NCI-H1048 (cell line): ENCODE measurements at regions not wholly inside any gene's neighbourhood (a gene's known extent, or its start where the extent isn't known, plus 50 kb on each side); places are given as distances from the start of the nearest gene placed in this dataset.
"Not testable (repeated sequence)": the region's sequence is repeated elsewhere in the genome, so short reads cannot be mapped to it uniquely, and the experiment has no call there.

Experiments used
- DNase-seq: peaks from one replicate; lab custom pipeline; 2025; lab: John Stamatoyannopoulos, UW

DNA sequence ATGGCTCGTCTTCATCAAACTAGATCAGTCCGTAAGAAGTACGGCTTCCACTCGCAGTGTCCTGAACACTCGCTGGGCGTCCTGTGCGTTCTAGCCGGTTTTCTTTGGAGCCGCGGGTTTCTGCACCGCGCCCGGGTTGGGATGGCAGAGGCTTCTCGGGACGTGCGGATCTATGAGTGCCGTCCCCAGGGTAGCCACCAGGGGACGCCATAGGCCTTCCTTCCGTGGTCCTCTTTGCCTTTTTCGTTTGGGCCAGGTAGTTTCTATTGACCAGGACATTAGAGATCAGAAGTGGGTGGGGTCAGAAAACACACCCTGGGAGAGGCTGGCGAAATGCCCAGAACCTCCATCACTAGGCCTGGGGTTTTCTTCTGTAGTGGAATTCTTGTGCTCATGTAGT lies 273.8 kb downstream of the FAM72C start:
- peak; percentile 15 for DNase-seq

DNA sequence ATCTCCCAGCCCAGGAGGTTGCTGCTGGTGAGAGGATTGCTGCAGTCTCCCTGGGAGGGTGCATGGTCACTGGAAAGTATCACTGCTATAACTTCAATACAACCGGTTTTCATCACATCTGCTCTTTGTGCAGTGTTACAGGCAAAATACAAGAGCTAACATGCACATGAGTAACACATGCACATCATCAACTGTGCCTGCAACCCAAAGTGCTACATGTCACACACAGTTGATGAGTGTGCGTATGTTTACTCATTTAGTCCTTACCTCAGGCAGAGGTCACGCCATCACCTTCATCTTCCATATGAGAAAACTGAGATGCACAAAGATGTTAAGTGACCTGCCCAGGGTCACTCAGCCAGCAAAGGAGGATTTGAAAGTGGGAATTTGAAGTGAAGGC lies 277.7 kb downstream of the FAM72C start:
- no peak for DNase-seq

DNA sequence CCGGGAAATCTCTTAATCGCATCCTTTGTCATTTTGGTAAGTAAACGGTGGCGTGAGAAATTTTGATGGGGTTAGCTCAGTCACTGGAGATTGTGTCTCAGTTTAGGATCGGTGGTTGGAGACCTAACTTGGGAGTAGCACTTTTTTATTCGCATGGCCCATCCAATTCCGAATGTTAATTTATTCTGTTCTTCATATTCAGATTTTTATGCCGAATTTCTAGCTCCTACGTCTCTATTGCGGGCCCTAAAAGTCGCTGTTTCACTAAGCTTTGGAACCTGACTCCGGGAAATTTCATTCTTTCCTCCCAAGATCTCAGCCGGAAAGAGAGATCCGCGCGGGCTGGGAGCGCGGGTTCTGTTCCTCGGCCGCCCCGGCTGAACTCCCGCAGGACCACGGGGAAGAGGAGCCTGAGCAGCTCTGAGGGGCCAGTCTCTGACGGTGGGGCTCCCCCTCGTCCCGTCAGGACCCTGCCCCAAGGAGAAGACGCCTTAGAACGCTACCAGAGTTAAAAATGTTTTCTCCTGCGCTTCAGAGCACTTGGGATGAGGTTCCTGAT lies 279.7 kb downstream of the FAM72C start:
- DNase-seq: no peak

DNA sequence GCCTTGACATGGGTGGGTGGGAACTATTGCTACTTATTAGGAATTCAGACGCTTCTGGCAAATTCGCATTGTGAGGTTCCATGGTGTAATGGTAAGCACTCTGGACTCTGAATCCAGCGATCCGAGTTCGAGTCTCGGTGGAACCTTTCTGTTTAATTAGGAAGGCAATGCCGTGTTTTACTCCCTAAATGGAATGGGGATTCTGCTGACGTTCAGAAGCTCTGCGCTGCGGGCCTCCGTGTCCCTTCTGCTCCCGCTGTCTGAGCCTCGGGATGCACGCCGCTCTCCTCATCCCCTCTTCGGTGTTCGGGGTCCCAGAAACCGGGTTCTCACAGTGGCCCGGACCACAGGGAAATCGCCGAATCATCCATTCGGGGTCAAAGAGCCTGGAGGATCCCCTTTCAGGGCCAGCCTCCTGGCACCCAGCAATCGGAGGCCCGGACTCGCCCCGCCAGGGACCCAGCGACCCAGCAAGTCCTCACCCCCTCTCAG lies 280.3 kb downstream of the FAM72C start:
- DNase-seq: no peak

DNA sequence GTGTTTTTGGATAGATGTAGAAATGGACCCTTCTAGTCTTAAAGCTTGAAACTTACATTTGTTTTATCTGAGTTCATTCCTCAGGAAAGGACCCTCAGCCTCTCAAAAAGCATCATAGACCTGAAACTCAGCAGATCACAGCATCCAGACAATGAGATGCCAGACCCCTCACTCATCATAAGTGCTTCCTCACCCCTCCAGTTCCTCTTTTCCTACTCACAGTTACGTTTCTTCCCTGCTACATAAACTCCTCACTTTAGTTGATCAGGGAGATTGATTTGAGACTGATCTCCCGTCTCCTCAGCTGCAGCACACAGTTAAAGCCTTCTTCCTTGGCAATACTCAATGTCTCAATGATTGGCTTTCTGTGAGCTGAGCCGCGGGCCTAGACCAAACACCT lies 282.0 kb downstream of the FAM72C start:
- no peak for DNase-seq

DNA sequence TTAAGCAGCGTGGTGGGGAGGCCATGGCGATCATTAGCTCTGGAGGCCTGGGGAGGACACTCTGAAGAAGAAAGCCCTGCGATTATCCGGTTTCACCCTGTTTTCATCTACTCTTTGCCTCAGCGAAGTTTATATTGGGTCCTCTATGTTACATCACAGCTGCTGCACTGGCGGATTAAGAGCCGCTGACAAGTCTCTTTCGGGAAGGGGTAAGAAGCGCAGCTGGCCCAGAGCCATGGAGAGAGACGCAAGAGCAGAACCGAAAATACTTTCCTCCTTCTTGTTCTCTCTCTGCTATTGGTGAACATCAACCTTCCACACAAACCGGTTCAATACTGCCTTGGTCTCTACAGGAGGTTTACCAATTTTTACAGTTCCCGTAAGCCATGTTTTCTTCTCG lies 291.5 kb downstream of the FAM72C start:
- no peak for DNase-seq

DNA sequence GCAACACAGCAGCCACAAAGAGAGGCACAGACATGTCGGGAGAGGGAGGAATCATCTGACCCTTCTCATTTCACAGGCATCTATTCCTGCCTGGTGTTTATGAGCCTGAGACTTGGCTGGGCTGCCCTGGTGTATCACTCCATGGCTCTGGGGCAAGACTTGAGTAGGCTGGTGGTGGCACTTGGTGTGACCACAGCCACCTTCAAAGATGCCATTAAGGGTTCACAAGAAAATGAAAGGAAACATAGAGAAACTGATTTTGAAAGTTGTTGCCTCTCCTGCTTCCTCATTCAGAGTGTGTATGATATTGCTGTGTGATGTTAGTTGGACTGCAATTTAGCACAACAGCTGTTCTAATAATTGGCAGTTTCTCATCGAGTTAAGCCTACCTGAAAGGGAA lies 298.8 kb downstream of the FAM72C start:
- DNase-seq: no peak

DNA sequence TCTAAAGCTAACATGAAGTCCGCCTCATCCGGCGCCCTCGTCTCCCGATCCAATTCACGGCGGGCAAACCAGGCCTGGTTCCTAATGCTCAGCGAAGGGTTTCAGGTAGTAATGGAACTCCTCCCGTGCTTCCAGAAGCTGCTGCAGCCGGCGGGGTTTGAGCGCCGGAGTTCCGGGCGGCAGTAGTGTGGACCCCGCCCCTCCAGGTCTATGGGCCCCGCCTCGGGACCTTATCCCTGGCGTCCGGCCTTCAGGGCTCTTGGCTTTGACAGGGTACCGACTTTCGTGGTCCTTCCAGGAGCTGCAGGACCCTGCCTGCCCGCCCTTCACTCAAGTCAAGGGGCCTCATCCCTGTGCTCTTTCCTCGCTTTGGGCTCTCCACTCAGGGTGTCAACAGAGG lies 304.1 kb downstream of the FAM72C start:
- no peak for DNase-seq

DNA sequence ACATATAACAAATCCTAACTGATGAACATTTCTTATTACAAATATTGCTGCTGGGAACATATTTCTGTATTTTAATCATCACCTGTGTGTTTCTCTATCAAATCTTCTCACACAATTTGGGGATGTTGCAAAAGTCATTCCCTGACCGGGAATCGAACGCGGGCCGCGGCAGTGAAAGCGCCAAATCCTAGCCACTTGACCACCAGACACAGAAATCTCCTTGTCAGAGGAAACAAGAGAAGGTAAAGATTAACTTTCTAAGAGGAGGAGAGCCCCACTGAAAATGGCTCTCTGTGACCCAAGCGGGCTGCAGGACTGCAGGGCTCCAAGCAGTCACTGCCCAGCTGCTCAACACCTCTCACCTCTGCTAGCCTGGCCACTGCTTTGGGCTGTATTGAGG lies 304.9 kb downstream of the FAM72C start:
- DNase-seq: no peak

DNA sequence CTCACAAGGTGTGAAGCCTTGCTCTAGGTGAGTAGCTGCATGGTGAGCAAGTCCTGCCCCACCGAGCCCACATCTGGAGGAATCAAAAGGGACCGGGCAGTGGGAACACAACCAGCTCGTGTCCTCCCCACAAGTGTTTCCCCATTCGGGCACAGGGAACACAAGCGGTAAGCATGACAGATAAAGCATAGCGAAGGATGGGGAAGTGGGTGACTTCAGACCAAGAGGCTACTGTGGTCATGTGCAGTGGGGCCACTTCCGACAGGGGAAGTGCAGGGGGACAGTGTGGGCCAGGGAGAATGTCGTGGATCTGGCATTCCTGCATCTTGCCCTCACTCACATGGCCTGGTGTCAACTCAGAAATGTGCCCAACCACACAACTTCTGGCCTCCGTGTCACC lies 306.2 kb downstream of the FAM72C start:
- DNase-seq: no peak

DNA sequence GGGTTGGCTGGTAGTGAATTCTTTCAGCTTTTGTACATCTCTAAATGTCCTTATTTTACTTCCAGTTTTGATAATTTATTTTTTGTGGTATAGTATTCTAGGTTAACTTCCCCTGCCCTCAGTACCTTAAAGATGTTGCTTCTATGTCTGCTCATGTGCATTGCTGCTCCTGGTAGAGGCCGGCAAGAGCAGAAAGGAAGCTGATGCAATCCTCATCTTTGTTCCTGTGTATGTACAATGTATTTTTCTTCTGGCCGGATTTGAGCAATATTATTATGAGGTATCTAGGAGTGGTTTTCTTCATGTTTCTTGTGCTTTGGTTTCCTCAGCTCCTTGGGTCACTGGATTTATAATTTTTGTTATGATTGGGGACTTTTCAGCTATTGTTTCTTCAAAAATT lies 308.7 kb downstream of the FAM72C start:
- not testable (repeated sequence) for DNase-seq

DNA sequence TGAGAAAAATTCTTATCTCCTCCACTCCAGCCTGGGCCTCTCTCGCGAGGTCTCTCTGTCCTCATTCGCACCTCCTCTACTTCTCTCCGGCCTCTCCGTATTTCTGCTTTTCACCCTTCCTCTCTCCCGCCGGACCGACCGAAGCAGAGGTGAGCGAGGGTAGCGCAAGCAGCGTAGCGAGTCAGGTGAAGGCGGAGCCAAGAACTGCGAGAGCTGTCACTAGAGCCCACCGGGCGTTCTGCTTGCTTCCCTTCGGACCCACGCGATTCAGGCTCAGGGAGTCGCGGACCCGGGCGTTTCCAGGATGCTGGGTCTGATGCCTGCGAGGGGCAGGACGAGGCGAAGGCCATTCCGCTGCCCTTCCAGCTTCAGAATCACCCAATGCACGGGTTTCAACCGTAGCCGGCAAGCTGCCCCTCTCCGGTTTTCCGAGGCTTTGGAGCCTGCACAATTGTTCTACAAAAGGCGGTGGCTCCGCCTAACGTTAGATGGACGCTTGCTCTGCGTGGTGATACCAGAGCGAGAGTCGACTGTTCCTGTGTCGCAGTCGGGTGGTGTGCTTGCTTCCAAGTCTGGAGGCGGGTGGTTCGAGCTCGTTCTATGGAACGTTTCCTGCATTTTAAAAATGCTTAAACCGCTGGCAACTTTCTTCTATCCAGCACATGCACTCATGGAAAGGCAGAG lies 310.2 kb downstream of the FAM72C start:
- no peak for DNase-seq

DNA sequence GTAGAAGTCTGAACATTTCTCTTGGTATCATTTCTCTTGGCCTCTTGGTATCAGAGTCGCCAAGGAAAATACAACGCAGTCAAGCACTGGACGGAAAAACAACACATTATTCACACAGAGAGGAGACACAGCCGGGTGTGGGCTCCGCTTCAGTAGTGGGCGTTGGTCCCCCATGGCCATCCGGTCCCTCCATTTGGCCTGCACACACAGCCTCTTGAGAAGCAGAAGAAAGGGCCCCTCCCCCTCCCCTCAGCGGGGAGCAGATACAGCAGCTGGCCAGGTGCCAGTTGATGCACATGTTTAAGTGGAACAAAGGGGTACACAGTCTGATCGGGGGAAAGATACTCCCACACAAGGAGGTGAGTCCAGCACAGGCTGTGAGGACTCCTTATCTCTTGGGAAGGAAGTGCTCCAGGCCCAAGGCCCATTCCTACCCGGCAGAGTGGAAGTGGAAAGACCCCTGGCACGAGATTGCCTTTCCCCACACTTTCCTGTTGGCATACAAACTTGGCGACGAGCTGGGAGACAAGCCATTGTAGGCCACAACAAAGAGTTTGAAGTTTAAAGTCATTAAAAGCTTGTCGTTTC lies 311.3 kb downstream of the FAM72C start:
- no peak for DNase-seq

DNA sequence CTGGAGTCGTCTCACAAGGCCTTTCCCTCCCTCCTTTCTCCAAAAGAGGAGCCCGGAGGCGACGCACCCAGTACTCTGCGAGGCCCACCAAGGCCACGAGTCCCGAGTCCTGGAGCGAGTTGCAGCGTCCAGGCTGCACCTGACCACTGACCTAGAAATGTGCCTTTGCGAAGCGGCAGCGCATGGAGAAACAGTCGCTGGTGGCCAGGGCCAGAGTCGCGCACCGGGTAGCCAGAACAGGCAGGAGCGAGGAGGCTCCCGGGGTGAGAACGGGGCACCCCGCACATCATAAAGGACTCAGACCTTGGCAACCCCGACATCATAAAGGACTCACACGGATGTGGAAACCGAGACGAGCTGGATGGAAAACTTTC lies 318.4 kb downstream of the FAM72C start:
- DNase-seq: no peak

DNA sequence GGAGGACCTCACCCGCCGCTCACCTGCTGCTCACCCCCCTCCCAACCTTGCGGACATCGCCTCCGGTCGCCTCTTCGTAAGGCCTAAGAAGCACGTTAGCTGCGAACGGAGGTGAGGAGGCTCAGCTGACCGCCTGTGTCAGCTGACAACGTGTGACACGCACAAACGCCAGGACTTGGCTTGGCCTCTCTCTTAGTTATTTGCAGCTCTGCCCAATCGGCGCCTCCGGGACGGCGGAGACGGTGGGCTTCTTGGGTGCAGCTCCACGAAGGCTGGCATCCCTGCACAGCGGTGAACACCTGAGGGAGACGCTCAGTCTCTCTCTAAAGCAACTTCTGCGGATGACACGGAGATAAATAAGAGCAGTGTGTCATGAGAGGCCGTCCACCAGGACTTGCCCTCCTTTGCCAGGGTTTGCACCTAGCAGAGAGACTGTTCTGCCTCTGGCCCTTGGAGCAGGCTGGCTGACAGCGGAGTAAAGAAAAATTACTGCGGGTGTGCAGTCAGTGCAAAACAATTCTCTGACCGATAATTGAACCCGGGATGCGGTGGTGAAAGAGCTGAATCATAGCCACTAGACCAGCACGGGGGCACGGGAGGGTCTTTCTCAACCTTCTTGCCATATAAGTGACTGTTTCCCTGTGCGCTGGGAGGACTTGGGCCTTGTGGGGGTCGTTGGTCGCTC lies 318.9 kb downstream of the FAM72C start:
- DNase-seq: no peak

DNA sequence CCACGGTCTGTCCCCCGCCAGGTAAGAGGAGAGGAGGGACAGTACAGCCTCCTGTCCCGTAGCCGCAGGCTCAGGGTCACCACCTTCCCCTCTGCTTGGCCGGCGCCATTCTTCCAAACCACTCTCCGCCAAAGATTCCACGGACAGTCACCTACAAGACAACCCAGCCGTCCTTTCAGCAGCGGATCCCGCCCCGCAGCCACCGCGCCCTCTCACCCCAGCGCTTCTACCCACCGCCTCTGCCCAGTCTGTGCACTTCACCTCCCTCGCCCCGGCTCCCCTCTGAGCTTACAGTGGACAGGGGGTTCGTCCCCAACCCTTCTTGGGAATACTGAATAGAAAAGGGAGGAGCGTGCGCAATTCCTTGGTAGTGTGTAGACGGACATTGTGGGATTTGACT lies 319.6 kb downstream of the FAM72C start:
- no peak for DNase-seq

DNA sequence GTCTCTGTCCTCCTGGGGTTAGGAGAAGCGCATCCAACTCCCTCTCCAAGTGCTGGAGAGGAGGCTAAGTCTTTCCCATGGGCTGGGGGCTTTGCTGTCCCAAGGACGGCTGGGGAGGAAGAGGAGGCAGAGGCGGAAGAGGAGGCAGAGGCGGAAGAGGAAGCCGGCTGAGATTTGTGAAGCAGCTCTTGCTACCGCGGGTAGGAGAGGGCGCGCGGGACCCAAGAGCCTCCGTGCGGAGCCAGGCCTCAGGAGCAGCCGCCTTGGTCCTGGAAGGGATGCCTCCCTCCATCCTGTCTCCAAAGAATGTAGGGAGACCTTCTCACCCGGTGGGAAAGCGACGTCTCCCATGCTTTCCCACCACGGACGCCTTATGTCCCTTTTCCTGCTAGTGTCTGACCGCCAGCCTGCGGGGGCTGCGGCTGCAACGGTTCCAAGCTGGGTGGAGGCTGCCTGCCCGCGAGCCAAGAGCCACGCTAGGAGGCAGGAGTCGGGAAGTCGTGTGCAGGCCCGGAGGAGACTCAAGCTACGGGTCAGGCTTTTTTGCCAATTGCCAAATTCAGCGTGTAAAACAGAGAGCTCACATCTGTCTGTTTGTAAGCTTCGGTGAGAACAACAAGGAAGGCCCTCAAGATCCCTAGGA lies 320.3 kb downstream of the FAM72C start:
- no peak for DNase-seq

DNA sequence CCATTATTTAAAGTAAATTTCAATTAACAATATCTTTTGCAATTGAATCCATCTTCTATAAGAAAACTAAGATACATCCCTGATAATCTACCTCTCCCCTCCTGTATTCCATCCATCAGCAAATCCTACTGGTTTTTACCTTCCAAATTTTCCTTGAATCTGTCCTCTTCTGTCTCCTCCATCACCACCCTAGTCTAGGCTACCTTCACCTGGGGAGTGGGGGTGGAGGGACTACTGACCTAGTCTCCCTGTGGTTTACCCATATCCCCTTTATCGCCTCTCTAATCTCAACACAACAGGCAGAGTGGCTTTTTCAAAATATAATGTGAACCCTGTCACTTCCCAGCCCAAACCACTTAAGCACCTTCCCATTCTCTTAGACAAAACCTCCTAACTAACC lies 327.8 kb downstream of the FAM72C start:
- DNase-seq: not testable (repeated sequence)

DNA sequence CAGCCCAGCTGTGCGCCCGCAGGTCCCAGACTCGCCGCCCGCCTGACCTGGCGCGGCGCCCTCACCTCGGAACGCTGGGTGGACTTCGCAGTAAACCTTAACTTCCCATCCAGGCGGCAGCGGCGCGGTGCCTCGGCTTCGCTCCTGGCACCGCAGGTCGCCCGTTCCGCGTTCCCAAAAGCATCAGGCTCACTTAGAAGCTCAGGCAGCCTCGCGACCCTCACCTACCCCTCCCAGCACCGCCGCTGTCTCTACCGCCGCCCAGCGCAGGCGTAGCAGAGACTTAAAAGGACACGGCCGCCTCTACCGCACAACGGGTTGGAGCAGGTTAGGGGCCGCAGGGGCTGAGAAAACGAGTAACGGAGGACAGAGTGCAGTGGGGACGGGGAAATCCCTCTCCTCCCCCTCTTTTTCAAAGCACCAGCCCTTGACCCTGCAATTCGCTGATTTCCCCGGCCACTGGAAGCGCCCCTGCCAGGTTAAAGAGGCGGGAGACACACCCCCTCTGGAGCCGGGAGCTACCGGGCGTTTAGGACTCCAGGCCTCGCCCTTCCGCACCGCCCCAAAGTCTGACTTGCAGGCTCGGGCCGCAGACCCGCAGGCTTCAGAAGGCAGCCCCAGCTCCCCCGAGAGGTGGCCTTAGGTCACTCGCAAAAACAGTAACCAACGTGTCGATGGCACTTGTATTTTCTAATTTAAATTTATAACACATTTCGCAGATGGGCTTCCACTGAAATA lies 328.5 kb downstream of the FAM72C start:
- DNase-seq: no peak

DNA sequence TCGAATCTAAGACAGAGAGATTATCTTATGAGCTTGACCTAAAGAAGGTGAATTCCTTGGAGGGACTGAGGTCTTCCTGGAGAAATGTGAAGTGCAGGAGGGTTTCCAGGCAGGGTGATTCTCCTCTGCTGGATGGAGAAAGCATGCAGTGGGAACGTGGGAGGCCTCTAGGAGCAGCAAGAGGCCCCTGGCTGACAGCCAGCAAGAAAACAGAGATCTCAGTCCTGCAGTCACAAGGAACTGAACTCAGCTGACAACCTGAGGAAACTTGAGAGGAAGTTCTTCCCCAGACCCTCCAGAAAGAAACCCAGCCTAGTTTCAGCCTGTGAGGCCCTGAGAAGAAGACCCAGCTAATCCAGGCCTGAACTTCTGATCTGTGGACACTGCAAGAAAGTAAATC lies 345.9 kb downstream of the FAM72C start:
- no peak for DNase-seq

DNA sequence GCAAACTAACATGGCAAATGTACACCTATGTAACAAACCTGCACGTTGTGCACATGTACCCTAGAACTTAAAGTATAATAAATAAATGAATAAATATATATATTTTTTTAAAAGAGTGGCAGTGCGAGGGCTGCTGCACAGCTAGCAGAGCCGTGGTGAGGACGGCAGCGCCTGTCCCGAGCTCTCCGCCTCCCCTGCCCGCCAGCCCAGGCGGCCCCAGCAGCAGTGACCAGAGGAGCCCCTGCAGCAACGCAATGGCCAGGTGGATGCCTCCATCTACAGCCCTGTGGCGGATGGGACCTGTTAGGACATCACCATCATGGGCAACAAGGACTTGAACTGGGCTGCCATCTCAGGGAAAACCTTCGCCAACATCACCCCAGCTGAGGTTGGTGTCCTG lies 351.9 kb downstream of the FAM72C start:
- no peak for DNase-seq

DNA sequence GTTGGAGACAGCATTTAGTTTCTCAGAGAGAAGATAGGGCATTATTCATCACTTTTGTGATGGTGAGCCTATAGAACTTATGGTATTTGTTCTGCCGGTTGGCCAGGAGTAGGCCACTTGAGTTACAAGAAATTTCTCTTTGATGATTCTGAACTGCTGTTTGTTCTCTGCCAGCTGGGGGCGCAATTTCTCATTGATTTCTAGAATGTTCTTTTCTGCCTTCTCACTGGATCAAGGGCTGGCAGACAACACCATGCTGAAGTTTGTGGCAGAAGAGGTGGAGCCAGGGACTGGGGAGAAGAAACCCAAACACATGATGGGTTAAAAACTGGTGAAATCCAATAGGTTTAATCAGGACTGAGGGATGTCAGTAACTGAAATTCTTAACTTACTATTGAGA lies 360.6 kb downstream of the FAM72C start:
- no peak for DNase-seq
